ENCODE measurements at regions not wholly inside any gene's neighbourhood (a gene's known extent, or its start where the extent isn't known, plus 50 kb on each side); places are given as distances from the start of the nearest gene placed in this dataset.
"Not testable (repeated sequence)": the region's sequence is repeated elsewhere in the genome, so short reads cannot be mapped to it uniquely, and the experiment has no call there.

DNA sequence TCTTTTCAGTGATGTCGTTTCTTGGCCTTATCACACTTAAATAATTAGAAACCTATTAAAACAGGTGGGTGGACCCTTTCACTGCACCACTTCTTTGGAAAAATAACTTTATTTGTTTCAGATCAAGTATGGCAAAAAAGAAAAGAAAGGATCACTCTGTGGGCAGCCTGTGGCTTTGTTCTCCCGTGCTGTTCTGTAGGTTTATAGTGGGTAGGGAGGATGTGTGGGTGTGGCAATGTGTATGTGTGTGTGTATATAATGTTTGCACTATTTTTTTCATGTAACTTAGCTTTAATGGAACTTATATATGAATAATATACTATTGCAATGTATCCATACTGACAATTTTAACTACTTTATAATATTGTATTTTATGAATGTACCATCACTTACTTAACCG lies 85.9 kb downstream of the ACTBL2 start:
- no peak for DNase-seq (ENCODE audit: low spot score)

DNA sequence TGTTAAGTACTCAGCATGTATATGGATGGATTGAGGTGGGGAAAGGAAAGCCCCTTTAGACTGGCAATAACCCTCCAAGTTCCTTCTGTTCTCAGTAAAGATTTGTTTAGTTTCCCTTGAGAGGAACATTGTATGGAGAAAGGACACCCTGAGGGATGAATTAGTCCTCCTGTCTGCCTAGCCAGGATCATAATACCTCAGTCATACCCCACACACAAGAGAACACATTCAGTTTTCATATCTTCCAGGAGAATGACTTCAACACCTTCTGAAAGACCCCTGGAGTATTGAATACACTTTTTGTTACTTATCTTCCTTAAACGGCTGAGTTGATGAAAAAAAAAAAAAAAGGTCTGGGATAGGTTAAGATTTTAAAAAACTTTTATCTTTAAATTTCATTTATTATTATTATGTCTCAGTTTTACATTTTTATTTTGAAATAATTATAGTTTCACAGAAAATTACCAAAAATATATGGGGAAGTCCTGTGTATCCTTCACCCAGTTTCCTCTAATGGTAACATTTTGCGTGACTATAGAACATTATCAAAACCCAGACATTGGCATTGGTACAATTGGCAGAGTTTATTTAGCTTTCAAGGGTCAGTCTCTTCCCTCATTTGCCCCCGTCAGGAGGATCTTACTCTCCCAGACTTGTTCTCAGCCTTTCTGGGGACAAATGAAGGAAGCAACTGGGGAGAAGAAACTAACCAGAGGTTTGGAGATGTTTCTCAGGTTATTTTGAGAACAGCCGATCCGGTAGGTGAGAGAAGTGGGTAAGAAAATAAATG lies 88.0 kb downstream of the ACTBL2 start:
- DNase-seq (ENCODE audit: low spot score) = no peak

DNA sequence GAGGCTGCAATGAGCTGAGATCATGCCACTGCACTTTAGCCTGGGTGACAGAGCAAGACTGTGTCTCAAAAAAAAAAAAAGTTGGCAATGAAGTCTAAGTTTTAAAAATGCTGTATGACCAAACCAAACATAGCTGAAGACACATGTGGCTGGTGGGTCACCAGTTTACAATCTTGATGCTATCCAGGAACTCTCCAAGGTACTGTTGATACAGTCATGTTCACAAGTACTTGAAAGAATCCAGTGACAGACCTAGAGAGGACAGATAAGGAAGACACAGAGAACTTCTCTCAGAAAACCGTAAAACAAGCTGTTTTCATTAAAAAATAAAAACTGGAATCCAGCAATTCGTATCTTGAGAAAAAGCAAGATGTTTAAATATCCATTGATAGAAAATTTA lies 95.7 kb downstream of the ACTBL2 start:
- peak; percentile 37 for DNase-seq (ENCODE audit: low spot score)

DNA sequence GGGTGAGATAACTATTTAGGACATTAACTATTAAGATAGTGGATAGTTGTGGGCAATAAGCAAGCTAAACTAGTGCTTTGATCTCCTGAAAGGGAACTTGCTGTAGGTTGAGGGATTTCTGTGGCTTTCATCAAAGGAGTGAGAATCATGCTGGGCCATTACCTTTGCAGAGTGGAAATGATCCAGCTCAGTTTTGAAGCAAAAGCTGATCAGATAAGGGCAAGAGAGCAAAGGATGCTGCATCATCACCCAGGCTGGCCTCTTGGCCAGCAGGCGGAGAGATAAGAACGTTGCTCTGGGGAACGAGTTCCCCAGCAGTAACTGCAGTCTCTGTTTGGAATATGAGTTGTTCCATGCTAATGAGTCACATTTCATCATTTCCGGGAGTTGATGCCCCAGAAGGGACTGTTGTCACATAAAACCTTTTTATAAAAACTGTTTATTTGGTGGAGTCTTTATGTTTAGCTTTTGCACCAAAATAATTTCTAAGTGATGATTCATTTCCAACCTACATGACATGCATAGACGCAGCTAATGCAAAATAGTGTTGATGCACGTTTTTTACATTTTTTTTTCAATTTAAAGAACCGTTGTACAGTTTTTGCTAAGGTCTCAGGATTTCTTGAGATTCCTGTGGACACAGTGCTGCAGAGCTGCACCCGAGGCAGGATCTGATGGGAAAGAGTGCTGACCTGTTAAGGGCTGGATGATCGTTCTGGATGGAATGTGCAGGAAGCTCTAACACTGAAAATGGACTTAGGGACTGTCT lies 99.3 kb downstream of the ACTBL2 start:
- peak; percentile 68 for DNase-seq (ENCODE audit: low spot score)

DNA sequence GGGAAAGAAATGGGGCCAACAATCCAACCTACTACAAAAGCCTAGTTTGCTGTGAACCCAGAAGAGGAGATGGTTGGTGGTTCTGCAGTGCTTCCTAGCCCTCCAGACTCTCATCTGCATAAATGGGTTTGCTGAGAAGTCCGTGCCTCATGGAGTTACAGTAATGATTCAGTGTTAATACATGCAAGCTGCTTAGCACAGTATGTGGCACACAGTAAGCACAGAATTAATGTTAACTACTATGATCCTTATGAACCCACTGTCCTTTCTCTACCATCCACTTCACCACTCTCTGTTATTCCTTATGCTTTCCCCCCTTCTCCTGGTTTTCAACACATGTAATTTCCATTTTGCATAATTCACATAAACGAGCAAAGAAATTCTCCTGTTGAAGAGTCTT lies 100.0 kb downstream of the ACTBL2 start:
- DNase-seq (ENCODE audit: low spot score) = no peak

DNA sequence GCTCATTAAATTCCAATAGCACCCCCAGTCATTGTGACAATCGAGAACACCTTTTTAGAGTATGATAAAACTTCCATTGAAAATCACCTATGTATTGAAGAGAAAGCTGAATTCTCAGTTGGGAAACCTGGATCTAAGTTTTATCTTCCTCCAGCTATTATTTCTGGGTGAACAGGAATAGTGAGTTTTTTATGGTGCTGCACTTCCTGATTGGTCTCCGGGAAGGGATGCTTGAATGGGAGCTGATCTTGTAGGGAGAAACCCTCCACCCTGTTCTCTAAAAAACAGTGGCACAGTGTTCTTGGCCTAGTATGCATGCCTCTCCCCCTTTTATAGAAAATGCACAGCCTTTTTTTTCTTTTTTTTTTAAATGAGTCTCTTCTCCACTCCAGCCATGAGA lies 112.2 kb downstream of the ACTBL2 start:
- no peak for DNase-seq (ENCODE audit: low spot score)

DNA sequence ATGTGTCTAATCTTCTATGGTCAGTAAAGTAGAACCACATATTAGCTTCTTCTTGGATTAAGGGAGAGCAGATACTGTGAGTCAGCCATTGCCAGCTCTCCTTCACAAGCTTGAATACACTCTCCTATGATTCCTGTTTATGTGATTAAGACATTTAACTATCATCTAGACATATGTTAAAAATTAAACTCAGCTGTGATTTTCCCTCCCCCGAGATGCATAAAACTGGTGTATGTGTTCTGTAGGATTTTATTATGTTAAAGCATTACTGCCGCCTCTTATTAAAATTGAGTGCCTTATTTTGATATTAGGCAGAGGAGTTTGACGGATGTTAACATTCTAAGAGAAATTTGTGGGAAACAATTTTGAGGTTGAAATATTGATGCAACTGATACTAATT lies 114.6 kb downstream of the ACTBL2 start:
- DNase-seq (ENCODE audit: low spot score) = peak; percentile 69

DNA sequence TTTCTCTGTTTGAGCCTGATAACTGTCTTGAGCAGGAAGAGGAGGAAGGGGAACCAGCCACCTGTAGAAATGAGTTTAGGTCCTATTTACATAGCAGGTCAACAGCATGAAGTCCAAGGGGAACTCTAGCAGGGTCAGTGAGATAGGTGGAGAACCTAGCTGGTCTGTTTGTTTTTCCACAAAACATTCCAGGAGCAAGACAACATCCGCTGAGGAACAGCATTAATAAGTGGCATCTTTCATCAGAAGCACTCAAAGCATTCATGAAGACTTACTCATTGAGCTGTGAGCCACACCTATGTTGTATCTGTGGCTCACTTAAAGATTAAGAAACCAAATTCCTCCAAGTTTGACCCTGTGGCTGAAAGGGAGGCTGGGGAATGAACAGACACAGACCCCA lies 115.9 kb downstream of the ACTBL2 start:
- DNase-seq (ENCODE audit: low spot score) = peak; percentile 84

DNA sequence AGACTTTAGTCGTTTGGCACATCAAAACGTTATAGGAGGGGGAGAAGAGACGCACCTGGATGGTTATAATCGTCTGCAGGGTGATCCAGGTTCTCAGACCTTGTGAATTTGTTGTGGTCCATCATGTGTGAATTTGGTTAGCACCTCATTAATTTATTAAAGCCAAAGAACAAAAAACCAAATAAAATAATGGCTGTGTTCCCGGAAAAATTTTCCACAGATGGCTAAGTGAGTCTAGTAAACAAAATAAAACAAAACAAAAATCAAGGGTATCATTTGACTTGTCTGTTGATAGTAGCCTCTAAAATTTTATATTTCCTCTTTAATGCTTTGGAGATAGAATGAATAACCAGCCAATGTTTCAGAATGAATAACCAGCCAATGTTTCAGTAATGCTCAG lies 119.7 kb downstream of the ACTBL2 start:
- DNase-seq (ENCODE audit: low spot score) = no peak

DNA sequence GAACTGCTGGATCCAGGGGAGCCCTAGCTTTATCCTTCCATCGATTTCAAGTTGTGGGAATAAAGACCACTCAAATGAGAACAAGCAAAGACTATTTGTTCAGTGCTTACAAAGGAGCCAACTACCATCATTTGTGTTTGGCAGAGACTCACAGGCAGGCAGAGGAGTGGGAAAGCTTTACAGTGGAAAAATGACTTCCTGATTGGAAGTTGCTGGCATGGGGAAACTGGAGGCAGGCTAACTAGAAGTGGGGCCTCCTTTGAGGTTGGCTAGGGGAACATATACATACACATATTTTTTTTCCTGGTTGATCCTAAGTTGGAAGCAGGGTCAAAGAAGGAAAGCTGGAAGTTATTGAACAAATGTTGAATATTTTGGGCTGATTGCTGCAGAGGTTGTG lies 121.7 kb downstream of the ACTBL2 start:
- no peak for DNase-seq (ENCODE audit: low spot score)

DNA sequence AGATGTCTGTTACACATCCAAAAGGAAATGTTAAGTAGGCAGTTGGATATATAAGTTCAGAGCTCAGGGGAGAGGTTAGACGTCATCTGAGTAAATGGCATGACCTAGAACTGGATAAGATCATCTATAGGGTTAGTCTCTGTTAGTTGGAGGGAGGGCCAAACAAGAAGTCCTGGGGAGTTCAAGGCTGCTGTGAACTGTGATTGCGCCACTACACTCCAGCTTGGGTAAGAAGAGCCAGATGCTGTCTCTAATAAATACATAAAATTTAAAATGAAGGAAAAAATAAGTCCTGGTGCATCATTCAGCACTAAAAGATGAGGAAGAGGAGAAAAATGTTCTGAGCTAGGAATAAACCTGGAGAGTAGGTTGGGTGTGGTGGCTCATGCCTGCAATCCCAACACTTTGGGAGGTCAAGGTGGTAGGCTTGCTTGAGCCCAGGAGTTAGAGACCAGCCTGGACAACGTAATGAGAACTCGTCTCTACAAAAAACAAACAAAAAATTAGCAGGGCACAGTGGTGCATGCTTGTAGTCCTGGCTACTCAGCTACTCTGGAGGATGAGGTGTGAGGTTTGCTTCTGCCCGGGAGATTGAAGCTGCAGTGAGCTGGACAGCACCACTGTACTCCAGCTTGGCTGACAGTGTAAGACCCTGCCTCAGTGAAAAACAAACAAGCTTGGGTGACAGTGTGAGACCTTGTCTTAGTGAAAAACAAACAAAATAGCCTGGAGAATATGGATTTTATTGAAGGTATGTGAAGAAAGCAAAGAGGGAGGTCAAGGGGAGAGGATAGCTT lies 123.6 kb downstream of the ACTBL2 start:
- no peak for DNase-seq (ENCODE audit: low spot score)

DNA sequence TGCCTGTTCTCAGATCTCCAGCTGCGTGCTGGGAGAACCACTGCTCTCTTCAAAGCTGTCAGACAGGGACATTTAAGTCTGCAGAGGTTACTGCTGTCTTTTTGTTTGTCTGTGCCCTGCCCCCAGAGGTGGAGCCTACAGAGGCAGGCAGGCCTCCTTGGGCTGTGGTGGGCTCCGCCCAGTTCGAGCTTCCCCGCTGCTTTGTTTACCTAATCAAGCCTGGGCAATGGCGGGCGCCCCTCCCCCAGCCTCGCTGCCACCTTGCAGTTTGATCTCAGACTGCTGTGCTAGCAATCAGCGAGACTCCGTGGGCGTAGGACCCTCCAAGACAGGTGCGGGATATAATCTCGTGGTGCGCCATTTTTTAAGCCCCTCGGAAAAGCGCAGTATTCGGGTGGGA lies 125.8 kb downstream of the ACTBL2 start:
- not testable (repeated sequence) for DNase-seq (ENCODE audit: low spot score)

DNA sequence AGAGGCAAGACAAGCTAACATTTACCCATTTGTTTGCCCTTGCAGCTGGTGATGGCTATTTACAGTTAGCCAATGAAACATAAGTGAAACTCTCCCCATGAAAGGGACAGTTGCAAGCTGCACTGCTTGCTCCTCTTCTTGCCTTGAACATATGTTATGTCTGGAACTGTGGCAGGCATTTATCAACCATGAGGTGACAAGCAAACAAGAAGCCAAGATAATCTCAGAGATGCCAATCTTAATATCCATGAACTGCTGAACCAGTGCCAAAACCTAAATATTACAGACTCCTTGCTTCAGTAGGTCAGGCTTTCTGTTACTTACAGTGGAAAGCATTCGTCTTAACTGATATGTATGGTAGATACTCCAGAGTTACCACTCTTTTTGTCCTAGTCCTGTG lies 133.4 kb downstream of the ACTBL2 start:
- no peak for DNase-seq (ENCODE audit: low spot score)

DNA sequence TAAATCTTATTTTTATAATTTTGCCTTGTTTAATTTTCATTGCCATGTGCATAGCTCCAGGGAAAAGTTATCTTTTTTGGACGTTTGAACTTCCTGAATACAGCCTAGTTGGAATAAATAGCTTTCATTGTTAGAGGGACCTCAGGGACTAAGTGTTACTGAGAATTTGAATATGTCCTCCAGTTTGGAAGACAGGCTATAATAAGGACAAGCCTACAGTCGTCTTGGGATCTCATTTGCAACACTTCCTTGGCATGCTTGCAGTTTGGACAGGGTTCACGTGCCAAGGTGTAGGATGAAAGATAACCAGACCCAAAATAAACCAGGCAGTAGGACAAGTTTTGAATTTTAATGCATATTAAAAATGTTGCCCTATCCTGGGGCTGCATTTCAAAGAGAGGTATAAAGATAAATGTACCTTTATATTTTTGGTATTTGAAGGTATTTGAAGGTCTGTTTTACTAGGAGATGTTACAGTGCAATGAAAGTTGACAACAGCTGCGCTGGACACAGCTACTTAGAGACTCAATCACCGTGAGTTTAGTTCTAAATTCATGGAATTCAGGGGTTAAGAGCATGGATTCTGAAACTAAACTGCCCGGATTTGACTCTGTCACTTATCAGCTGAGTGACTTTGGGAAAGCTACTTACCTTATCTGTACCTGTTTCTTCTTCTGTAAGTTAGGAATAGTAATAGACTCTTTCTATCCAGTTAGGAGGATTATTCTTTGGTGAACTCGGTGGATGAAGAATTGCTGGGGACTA lies 134.1 kb downstream of the ACTBL2 start:
- no peak for DNase-seq (ENCODE audit: low spot score)

DNA sequence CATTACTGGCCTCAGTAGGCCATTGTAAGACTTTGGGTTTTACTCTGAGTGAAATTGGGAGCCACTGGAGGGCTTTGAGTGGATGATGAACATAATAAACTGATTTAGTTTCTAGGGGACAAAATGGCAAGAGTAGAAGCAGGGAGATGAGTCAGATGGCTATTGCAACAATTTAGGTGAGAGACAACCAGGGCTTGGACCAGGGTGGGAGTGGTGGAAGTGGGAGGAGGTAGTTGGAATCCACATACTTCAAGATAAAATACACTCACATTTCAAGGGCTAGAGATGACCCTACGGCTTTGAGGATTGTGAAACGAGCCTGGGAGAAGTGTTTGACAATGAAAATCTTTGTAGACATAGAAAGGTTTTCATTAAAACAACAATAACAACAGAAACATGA lies 136.3 kb downstream of the ACTBL2 start:
- no peak for DNase-seq (ENCODE audit: low spot score)

DNA sequence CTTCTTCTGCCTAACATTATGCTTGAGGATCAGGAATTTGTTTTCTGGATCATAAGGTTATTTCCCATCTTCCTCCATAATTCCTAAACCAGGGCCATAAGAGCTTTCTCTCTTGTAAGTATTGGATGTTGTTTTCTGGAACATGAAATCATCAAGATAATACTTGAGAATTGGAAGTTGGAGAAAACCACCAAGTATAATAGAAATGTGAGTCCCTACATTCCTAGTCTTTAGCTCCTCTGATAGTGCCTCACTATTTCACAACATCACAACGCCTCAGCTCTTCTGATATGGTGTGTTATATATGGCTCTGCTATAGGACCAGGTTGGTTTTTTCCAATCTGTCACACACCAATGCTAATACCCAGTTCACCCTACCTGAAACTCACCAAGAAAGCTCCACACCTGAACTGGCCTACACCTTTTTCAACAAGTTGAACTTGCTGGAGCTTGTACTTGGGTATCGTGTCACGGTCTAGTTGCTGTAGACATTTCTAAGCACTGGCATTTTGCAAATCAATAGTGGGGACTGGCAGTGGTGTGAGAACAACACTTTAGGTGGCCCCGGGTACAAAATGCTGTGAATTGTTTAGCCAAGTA lies 141.1 kb downstream of the ACTBL2 start:
- DNase-seq (ENCODE audit: low spot score) = no peak

DNA sequence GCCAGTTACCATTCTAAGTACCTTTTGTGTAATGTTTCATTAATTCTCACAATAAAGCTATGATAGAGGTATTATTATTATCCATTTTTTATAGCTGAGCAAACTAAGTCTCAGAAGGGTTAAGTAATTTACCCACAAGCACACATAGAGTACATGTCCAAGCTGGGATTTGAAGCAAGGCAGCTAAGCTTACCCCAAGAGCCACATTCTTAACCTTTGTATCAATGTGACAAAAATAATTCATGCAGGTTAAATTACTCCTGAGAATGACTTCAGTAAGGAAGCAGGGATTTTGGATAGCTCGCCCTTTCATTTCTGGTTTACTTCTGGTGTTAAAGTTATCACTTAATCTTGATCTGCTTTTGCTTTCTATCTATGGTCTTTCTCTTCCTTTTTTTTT lies 141.9 kb downstream of the ACTBL2 start:
- DNase-seq (ENCODE audit: low spot score) = no peak

DNA sequence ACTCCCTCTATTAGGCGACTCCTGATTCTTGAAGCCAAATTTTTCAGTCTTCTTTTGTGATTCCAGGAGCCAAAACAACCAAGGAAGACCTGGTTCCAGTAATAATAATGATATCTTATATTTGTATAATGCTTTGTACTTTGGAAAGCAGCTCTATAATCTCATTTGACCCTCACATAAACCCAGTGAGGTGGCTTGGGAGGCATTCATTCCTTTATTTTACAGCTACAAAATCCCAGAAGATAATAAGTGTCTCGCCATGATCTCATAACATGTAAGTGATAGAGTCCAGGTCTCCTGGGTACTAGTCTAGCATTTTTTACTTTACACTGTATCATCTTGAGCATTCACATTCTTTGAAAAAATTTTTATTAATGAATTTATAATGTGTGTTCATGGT lies 143.1 kb downstream of the ACTBL2 start:
- no peak for DNase-seq (ENCODE audit: low spot score)

DNA sequence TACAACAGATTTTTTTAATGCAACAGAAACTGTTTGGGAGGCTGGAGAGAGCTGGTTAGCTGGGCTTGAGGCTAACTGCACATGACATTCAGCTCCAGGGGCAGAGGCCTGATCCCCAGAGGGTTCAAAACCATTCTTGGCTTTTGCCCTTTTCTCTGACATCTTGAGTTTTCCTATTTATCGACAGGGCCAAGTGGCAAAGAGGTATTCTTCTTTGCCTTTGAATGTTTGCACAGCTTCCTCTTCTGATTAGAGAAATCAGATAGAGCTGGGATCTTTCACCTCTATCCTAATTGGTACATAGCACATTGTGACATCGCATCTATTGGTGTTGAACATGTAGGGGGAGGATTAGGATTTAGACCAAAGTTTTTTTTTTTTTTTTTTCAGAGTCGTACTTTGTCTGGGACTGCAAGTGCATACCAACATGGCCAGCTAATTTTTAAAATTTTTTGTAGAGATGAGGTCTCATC lies 143.7 kb downstream of the ACTBL2 start:
- no peak for DNase-seq (ENCODE audit: low spot score)

DNA sequence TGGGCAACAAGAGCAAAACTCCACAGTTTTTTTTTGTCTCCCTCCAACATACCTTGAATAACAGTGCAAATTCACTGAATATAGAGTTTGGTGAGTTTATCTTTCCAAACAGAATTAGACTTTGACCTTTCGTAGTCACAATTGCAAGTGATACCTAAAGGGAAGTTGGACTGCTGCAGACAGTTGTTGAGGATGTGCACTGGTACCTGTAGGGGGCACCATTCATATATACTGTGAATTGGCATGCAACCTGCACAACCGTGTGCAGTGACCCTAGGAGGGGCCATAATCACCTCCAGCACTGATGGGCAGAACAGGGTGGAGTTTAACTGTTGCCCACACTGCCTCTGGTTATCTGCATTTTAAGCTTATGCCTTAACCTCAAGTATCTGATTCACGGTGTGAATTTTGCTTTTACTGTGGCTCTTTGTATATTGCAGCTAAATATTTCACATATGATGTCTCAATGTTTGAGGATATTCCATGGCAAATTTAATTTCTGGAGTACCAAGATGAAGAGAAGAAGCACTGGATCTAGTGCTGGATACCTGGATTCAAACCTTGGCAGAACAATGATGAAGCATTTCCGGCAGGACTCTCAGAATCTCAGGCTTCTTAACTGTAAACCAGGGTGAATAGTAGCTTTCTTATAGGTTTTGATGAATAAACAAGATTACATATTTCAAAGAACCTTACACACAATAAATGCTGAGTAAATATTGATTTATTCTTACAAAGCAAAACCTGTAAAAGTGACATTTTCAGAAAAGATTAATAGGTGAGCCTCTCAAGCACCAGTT lies 144.3 kb downstream of the ACTBL2 start:
- peak; percentile 63 for DNase-seq (ENCODE audit: low spot score)

All from kidney tubule cell (primary cell).